Cardiac muscle cell (in vitro differentiated cells and primary cell): ENCODE measurements at regions not wholly inside any gene's neighbourhood (a gene's known extent, or its start where the extent isn't known, plus 50 kb on each side); places are given as distances from the start of the nearest gene placed in this dataset.
A peak's percentile ranks its signal among the peaks of the same experiment; 100 is the strongest.

Experiments
- DNase-seq, 2 donors: peaks; one replicate each; pipeline versions ENCODE4 v3.0.0 to v3.0.0-alpha.2; 2010 to 2017; ENCODE audit warnings: low read depth in 1 of 2, low spot score in 1 of 2
- H3K27ac ChIP-seq: fragments of 200-600 bp; sonication (generic); 2 replicates; pipeline ENCODE4 v1.5.1; 2016
- H3K27me3 ChIP-seq: fragments of 200-600 bp; sonication (generic); 2 replicates; pipeline ENCODE4 v1.6.0; 2016; ENCODE audit warnings: control low read depth
- H3K36me3 ChIP-seq: fragments of 200-600 bp; sonication (generic); 2 replicates; pipeline ENCODE4 v1.5.1; 2016; ENCODE audit warnings: control low read depth
- H3K4me1 ChIP-seq: fragments of 200-600 bp; sonication (generic); 2 replicates; pipeline ENCODE4 v1.8.1; 2017; ENCODE audit warnings: low read depth, mild to moderate bottlenecking, mixed run types
- H3K4me3 ChIP-seq: fragments of 200-600 bp; sonication (generic); 2 replicates; pipeline ENCODE4 v1.5.1; 2016; ENCODE audit warnings: mild to moderate bottlenecking
- H3K9me3 ChIP-seq: fragments of 200-600 bp; sonication (generic); 2 replicates; pipeline ENCODE4 v1.5.1; 2017; ENCODE audit warnings: low read depth, mild to moderate bottlenecking, control low read depth
- CTCF ChIP-seq: IDR thresholded peaks from 2 replicates; pipeline ENCODE4 v1.5.1; 2012; ENCODE audit warnings: low read depth, mild to moderate bottlenecking, low read length

- no peak for TF ChIP-seq CTCF
- DNase-seq, result no peak
- Histone ChIP-seq H3K4me1 (no peaks in the 10 kb centered on the region), H3K36me3 (no peaks in the 10 kb centered on the region), H3K27me3 (no peaks in the 10 kb centered on the region), H3K9me3 (no peaks in the 10 kb centered on the region), H3K27ac (no peak overlapping the region), H3K4me3 (no peak overlapping the region)
Observed at GRCh38 chr11:114929351-114930000, 251.1 kb downstream of the NXPE2 start.

DNA sequence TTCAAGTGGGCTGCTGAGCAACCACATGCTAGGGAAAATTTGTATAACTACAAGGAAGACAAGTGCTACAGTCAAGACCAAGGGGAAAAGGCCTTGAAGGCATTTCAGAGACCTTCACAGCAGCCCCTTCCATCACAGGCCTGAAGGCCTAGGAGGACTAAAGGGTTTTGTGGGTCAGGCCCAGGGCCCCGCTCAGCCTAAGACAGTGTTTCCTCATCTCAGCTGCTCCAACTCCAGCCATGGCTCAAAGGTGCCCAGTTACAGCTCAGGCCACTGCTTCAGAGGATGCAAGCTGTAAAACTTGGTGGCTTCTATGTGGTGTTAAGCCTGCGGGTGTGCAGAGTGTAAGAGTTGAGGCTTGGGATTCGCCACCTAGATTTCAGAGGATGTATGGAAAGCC lies 260.5 kb downstream of the NXPE2 start:
- Histone ChIP-seq H3K4me1 (no peaks in the 10 kb centered on the region), H3K4me3 (no peak overlapping the region), H3K36me3 (no peaks in the 10 kb centered on the region), H3K27ac (no peak overlapping the region), H3K27me3 (no peaks in the 10 kb centered on the region), H3K9me3 (no peaks in the 10 kb centered on the region)
- DNase-seq, result no peak
- no peak for TF ChIP-seq CTCF

DNA sequence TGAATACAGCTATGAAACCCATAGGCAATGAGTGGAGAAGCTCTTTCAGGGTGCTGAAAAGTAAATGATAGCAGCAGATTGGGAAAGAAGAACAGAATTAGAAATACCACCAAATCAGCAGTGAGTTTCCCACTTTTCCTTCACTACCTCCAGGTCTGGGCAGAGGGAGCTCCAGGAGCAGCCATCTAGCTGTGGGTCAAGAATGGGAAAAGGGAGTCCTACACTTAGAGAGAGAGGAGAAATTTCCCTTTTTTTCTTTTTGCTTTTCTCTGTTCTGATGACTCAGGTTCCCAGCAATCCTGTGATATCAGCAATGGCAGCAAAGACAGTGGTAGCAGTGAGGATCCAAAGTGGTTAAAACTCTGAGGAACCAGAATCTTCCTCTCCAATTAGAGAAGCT lies 263.9 kb downstream of the NXPE2 start:
- no peak overlapping the region for H3K27ac ChIP-seq
- peak in 1 of 2 donors; percentile 23 for DNase-seq
- TF ChIP-seq CTCF, result no peak
- H3K36me3 ChIP-seq, result no peaks in the 10 kb centered on the region
- H3K4me1 ChIP-seq, result no peaks in the 10 kb centered on the region
- no peaks in the 10 kb centered on the region for H3K27me3 ChIP-seq
- no peaks in the 10 kb centered on the region for H3K9me3 ChIP-seq
- no peak overlapping the region for H3K4me3 ChIP-seq

DNA sequence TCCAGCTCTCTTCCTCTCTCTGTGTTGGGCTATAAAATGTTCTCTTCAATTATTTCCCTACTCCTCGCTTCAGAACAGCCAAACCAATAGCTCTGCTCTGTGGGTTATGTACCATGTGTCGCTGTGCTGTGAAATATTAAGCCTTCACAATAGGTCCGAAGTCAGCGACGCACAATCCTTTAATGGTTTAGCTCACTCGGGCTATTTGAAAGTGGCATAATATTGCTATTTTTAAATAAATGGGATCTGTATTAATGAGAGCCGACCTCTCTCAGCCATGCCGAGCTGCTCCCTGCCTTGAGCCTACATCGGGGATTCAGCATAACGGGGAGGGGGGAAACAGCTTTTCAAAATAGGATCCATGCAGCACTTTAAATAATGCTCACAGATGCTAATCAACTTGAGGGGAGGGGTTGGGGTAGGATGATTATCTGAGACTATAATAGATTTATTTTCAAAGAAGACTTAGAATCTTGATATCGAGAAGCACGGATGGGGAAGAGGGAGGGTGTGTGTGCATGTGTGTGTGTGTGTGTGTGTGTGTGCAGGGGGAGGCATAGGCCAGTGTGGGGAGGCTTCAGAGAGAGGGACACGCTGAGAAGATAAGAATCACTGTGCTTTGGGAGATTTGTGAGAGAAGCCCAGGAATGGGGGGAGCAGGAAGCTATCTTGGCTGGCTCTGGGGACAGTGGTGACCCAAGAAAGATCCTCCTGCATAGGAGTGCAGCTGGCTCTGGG lies 271.5 kb downstream of the NXPE2 start:
- Histone ChIP-seq H3K27me3 (no peaks in the 10 kb centered on the region), H3K27ac (no peak overlapping the region), H3K4me1 (no peaks in the 10 kb centered on the region), H3K36me3 (no peaks in the 10 kb centered on the region), H3K4me3 (no peak overlapping the region), H3K9me3 (no peaks in the 10 kb centered on the region)
- DNase-seq, result no peak
- no peak for TF ChIP-seq CTCF

DNA sequence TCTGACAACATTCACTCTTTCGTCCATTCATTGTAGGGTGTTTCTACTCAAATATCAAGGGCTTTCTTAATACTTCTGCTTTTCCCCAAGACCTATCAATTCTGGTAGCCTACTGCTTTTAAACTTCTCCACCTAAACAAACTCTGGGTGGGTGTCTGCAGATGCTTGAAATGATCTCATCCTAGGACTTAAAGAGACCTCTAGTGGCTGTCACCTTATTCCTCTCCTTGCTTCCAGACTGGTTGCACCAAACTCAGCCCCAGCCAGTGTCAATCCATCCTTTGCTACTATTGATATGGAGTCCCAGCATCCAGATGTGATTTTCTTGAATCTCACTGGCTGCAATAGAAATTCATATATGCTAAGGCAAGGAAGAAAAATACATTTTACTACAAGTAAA lies 274.7 kb downstream of the NXPE2 start:
- Histone ChIP-seq H3K4me1 (no peaks in the 10 kb centered on the region), H3K9me3 (no peaks in the 10 kb centered on the region), H3K27me3 (no peaks in the 10 kb centered on the region), H3K27ac (no peak overlapping the region), H3K4me3 (no peak overlapping the region), H3K36me3 (no peaks in the 10 kb centered on the region)
- no peak for TF ChIP-seq CTCF
- peak in 1 of 2 donors; percentile 45 for DNase-seq
